Transverse colon (tissue), 4 donors: ENCODE measurements at regions not wholly inside any gene's neighbourhood (a gene's known extent, or its start where the extent isn't known, plus 50 kb on each side); places are given as distances from the start of the nearest gene placed in this dataset.

Experiments used
- DNase-seq: peaks from one replicate; pipeline ENCODE4 v3.0.0-alpha.2; 2019
- H3K27ac ChIP-seq, 4 donors: fragments of 200-600 bp; sonication (generic); 2 replicates each; pipeline ENCODE4 v1.5.1; 2016 to 2018; ENCODE audit warnings: inconsistent platforms in 4 of 4
- H3K27me3 ChIP-seq: fragments of 200-600 bp; sonication (generic); 2 replicates; pipeline ENCODE4 v1.5.1; 2017; ENCODE audit warnings: inconsistent platforms
- H3K36me3 ChIP-seq, 4 donors: fragments of 200-600 bp; sonication (generic); 2 replicates each; pipeline ENCODE4 v1.5.1; 2017 to 2019; ENCODE audit warnings: inconsistent platforms in 4 of 4
- H3K4me1 ChIP-seq, 4 donors: fragments of 200-600 bp; sonication (generic); 2 replicates each; pipeline ENCODE4 v1.5.1; 2017 to 2020; ENCODE audit warnings: inconsistent platforms in 4 of 4
- H3K4me3 ChIP-seq, 4 donors: fragments of 200-600 bp; sonication (generic); 1 replicate in 1 of 4; 2 replicates in 3 of 4; pipeline versions ENCODE4 v1.5.1 to v1.6.1; 2017 to 2019; ENCODE audit warnings: inconsistent platforms in 4 of 4
- H3K9me3 ChIP-seq, 2 donors: fragments of 200-600 bp; sonication (generic); 2 replicates each; pipeline ENCODE4 v1.5.1; 2017 to 2019; ENCODE audit warnings: inconsistent platforms in 2 of 2
- EP300 ChIP-seq: sonication (generic); formaldehyde crosslinking; IDR thresholded peaks from one replicate; pipeline ENCODE4 v1.6.1; 2017; ENCODE audit warnings: antibody characterized with exemption, low read depth
- POLR2A ChIP-seq: fragments of 450-650 bp; IDR thresholded peaks from one replicate; pipeline ENCODE4 v1.6.1; 2016; ENCODE audit warnings: antibody characterized with exemption, mild to moderate bottlenecking, moderate library complexity
- POLR2AphosphoS5 ChIP-seq, 3 donors: sonication (generic); formaldehyde crosslinking; IDR thresholded peaks; one replicate each; pipeline ENCODE4 v1.6.1; 2016; ENCODE audit warnings: antibody characterized with exemption in 3 of 3
- WGBS, 2 donors: methylation state at CpG; one replicate each; pipeline ENCODE4 v1.1.5; 2018; ENCODE audit warnings: low coverage in 1 of 2; 5-methylcytosine and 5-hydroxymethylcytosine counted together
- in situ Hi-C, 4 donors: fragments of 200-750 bp; cut with MboI; loops; one replicate each; pipeline versions ENCODE4 v1.15.0 to v1.15.1; 2017; ENCODE audit warnings: low sequenced_read_pairs in 3 of 4, low pct_ligation_motif_present in 1 of 4, low pct_unique_long_range_greater_than_20kb in 1 of 4
- intact Hi-C: fragments of 100-400 bp; cut with DNase I; formaldehyde crosslinking; loops from one replicate; pipeline ENCODE4 v1.15.1; 2023; ENCODE audit warnings: low total_unique reads
- TF ChIP-seq, protein P1 (sequence below), 5 experiments: fragments of 200-600 bp in 3 of 5; fragments of 450-650 bp in 2 of 5; sonication (generic) in 3 of 5; IDR thresholded peaks; 1 replicate in 2 of 5; 2 replicates in 3 of 5; pipeline ENCODE4 v1.5.1; 2016 to 2017; ENCODE audit warnings: antibody characterized with exemption in 5 of 5, inconsistent platforms in 3 of 5, mild to moderate bottlenecking in 2 of 5, moderate library complexity in 1 of 5

DNA sequence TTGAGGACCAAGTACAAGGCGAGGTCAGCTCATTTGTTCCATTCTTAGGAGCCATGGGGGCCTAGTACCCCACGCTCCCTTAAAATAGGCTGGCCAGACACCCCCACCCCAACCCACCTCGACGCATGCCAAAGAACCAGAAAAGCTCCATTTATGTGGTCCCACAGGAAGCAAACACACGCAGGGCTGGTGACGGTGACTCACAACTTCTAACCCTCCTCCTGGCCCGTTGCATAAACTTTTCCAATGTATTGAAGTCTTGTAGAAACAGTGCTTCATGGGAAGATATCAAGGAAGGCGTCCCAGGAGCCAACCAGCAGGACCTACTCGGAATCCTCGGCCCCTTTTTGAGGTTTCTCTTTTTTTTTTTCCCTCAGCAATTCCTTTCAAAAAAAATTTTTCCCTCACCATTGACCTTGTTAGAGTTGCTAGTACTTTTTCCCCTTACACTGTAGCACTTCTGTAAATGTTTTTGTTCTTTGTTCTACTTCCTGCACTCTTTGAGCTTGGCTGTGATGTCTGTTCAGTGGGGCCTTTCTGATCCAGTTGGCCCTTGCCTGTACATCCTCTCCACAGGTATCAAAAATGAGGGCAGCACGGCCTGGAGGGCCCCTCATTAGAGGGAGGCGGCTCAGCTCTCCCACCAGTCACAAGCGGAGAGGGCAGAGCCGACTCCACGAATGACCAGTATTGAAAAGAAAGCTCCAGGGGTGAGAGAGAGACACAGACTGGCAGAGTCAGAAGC, 208.3 kb downstream of the RGS9 start:
- in situ Hi-C loops = no loop called here
- no peaks in the 10 kb centered on the region for H3K36me3 ChIP-seq
- H3K9me3 ChIP-seq = peaks cover 2 to 10% of the 10 kb centered on the region in 2 donors

DNA sequence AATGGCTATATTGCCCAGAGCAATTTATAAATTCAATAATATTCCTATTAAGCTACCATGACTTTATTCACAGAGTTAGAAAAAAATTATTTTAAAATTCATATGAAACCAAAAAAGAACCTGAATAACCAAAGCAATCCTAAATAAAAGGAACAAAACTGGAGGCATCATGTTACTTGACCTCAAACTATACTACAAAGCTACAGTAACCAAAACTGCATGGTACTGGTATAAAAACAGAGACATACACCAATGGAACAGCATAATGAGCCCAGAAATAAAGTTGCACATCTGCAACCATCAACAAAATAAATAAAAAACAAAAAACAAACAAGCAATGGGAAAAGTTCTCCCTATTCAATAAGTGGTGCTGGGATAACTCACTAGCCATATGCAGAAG, 203.2 kb downstream of the RGS9 start:
- no peaks in the 10 kb centered on the region for H3K4me1 ChIP-seq
- no peak for TF ChIP-seq POLR2AphosphoS5 (IDR thresholded peaks at IDR 0.05)
- TF ChIP-seq POLR2A = no peak
- TF ChIP-seq, protein P1, sequence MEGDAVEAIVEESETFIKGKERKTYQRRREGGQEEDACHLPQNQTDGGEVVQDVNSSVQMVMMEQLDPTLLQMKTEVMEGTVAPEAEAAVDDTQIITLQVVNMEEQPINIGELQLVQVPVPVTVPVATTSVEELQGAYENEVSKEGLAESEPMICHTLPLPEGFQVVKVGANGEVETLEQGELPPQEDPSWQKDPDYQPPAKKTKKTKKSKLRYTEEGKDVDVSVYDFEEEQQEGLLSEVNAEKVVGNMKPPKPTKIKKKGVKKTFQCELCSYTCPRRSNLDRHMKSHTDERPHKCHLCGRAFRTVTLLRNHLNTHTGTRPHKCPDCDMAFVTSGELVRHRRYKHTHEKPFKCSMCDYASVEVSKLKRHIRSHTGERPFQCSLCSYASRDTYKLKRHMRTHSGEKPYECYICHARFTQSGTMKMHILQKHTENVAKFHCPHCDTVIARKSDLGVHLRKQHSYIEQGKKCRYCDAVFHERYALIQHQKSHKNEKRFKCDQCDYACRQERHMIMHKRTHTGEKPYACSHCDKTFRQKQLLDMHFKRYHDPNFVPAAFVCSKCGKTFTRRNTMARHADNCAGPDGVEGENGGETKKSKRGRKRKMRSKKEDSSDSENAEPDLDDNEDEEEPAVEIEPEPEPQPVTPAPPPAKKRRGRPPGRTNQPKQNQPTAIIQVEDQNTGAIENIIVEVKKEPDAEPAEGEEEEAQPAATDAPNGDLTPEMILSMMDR (IDR thresholded peaks at IDR 0.05) = no peak
- no peak for TF ChIP-seq EP300
- DNase-seq = no peak
- no peaks in the 10 kb centered on the region for H3K36me3 ChIP-seq
- H3K9me3 ChIP-seq = peaks cover 9 to 19% of the 10 kb centered on the region in 2 donors
- no peaks in the 10 kb centered on the region for H3K27me3 ChIP-seq
- no peak overlapping the region for H3K27ac ChIP-seq
- H3K4me3 ChIP-seq = no peak overlapping the region
- in situ Hi-C loops = no loop called here
- intact Hi-C loops = no loop called here

More for the DNA sequence above, 208.3 kb downstream of the RGS9 start:
- intact Hi-C loops = no loop called here
- 82 to 87% methylated on average over 8 to 15 of the region's 15 CpGs for WGBS, 2 donors
- TF ChIP-seq POLR2A (no peak), POLR2AphosphoS5 (IDR thresholded peaks at IDR 0.05) (no peak), EP300 (no peak)
- TF ChIP-seq, protein P1 (IDR thresholded peaks at IDR 0.05) = no peak
- Histone ChIP-seq H3K4me1 (no peaks in the 10 kb centered on the region), H3K27me3 (no peaks in the 10 kb centered on the region), H3K4me3 (no peak overlapping the region), H3K27ac (no peak overlapping the region)
- no peak for DNase-seq

- H3K27ac ChIP-seq = no peak overlapping the region
- no peaks in the 10 kb centered on the region for H3K27me3 ChIP-seq
- intact Hi-C loops = loop anchor here (2.0 kb wide), 1 partner anchor 76 kb away; no protein-coding TSS in a partner anchor
- TF ChIP-seq POLR2A (no peak), EP300 (no peak), POLR2AphosphoS5 (IDR thresholded peaks at IDR 0.05) (no peak)
- TF ChIP-seq, protein P1 (IDR thresholded peaks at IDR 0.05) = no peak
- H3K36me3 ChIP-seq = no peaks in the 10 kb centered on the region
- no peak overlapping the region for H3K4me3 ChIP-seq
- 78 to 94% methylated on average over 5 to 6 of the region's 6 CpGs for WGBS, 2 donors
- H3K9me3 ChIP-seq = peaks cover 3 to 11% of the 10 kb centered on the region in 2 donors
- no peak for DNase-seq
- H3K4me1 ChIP-seq = no peaks in the 10 kb centered on the region
- in situ Hi-C loops = no loop called here
These were observed 197.2 kb downstream of the RGS9 start for GRCh38 chr17:65334406-65334805.

DNA sequence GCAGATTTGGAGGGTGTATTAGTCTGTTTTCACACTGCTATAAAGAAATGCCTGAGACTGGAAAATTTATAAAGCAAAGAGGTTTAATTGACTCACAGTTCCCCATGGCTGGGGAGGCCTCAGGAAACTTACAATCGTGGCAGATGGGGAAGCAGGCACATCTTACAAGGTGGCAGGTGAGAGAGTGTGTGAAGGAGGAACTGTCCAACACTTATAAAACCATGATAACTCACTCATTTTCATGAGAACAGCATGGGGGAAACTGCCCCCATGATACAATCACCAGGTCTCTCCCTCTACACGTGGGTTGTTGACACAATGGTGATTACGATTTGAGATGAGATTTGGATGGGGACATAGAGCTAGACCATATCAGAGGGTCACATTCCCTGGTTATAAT, 195.6 kb downstream of the RGS9 start:
- Histone ChIP-seq H3K4me3 (no peak overlapping the region), H3K27me3 (no peaks in the 10 kb centered on the region), H3K4me1 (no peaks in the 10 kb centered on the region), H3K9me3 (no peaks in the 10 kb centered on the region), H3K27ac (no peak overlapping the region), H3K36me3 (no peaks in the 10 kb centered on the region)
- DNase-seq = no peak
- intact Hi-C loops = no loop called here
- TF ChIP-seq EP300 (no peak), POLR2AphosphoS5 (IDR thresholded peaks at IDR 0.05) (no peak), POLR2A (no peak)
- TF ChIP-seq, protein P1 (IDR thresholded peaks at IDR 0.05) = no peak
- in situ Hi-C loops = no loop called here
- 71% methylated on average over 1 to 3 of the region's 3 CpGs for WGBS, 2 donors
